Fibroblast of the conjunctiva (primary cell): ENCODE measurements at regions not wholly inside any gene's neighbourhood (a gene's known extent, or its start where the extent isn't known, plus 50 kb on each side); places are given as distances from the start of the nearest gene placed in this dataset.

ENCODE experiments used
- DNase-seq: peaks from one replicate; pipeline ENCODE4 v3.0.0-alpha.2; 2010; ENCODE audit warnings: low read depth

DNA sequence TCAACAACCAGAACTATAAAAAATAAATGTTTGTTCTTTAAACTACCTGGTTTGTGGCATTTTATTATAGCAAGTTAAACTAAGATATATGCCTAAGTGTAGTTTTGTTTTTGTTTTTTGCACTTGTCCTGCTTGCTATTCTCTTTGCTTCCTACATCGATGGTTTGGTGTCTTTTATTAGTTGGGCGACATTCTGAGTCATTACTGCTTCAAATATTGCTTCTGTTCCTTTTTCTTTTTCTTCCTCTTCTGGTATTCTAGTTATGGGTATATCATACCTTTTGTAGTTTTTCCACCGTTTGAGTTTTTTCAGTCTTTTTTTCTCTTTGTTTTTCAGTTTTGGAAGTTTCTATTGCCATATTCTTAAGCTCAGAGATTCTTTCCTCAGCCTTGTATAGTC, 86.9 kb downstream of the MACIR start:
- DNase-seq: no peak

DNA sequence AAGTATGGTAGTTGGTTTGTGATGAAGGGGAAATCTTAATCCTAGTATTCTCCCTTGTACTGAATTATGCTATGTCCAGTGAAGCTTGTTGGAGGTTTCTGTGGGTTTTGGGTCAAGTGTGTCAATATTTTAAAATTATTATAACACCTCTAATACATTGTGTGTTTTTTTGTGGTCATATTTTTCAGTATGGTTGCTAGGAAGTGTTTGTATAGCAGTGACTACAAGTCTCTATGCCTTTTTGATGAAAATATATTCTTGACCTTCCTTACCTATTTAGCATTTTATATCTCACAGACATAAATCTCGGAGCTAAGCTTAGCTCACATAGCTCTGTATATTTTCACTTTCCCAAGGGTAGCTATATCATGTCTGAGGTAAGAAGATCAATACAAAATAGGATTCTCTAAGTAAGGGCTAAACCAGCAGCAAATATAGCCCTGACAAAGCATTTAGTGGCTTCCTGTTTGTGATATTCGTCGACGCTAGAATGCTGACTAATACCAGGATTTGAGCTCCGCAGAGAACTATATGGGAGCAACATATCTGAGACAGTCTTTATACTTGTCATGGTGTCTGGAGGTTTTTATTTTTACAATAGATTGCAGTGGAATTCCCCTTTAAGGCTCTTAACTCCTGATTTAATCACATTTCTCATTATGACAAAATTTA, 82.3 kb downstream of the MACIR start:
- no peak for DNase-seq

DNA sequence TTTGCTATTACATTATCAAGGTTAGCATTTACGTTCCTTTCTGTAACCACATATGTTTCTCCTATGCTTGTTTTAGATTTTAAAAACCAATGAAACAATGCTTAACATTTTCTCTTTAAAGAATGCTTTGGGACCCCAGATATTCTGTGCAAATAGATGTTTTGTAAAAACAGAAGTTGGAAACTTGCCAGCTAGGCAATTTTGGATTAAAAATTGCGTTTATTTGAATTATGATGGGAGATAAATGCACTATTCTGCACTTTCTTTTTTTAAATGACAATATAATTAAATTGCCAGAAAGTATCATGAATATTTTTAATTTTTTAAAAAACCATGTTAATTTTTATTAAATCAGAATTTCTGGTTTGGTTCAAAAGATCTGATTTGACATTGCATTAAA, 81.6 kb downstream of the MACIR start:
- no peak for DNase-seq

DNA sequence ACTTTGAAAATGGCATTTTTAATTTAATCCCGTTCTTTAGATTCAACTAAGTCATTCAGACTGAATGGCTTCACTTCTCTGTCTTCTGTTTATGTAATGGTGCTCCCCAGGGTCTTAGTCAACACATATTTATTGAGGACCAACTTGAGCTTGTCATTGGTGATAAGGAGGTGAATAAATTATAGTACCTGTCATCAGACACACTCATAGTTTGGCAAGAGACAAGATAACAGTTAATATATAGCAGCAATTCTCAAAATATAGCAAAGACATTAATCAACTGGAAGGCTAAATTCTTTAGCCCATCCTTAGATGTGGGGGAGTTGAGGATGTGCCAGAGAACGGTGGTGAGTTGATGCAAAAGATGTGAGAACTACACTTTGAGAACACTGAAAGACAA, 78.4 kb downstream of the MACIR start:
- no peak for DNase-seq

DNA sequence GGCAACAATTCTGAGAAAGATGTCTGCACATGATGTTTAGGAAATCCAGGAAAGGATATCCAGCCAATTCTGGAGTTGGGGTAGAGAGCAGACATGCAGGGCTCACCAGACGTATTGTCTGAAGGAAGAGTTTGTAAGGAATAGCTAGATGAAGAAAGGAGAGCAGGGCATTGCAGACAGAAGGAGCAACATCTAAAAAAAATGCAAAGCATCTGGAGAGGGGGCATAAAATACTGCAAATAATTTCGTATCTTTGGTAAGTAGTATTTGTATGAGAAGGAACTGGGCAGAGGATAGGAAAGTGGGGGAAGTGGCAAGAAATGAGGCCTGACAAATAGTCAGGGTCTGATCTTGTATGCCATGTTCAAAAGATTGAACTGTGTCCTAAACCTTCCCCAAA, 74.8 kb downstream of the MACIR start:
- no peak for DNase-seq

DNA sequence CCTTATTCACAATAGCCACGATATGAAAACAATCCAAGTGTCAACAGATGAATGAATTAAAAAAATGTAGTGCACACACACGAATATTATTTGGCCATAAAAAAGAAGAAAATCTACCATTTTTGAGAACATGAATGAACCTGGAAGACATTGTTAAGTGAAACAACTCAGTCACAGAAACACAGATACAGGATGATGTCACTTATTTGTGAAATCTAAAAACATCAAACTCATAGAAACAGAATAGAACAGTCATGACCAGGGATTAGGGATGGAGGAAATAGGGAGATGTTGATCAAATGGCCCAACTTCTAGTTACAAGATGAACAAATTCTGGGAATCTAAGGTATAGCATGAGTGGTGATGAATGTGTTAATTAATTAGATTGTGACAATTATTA, 72.3 kb downstream of the MACIR start:
- no peak for DNase-seq
